OCI-LY1 (cell line): ENCODE measurements at regions not wholly inside any gene's neighbourhood (a gene's known extent, or its start where the extent isn't known, plus 50 kb on each side); places are given as distances from the start of the nearest gene placed in this dataset.

Experiments
- H2AFZ ChIP-seq: fragments of 200-600 bp; sonication (generic), shearing (Covaris generic); 2 replicates; pipeline ENCODE4 v1.6.0; 2014; ENCODE audit warnings: antibody characterized with exemption, mild to moderate bottlenecking, low read length
- H3F3A ChIP-seq: fragments of 200-600 bp; sonication (generic), shearing (Covaris generic); 2 replicates; pipeline ENCODE4 v1.6.0; 2014; ENCODE audit warnings: mild to moderate bottlenecking, antibody characterized with exemption, low read length, moderate library complexity; ENCODE audit not compliant: insufficient read depth
- H3K27ac ChIP-seq: fragments of 200-600 bp; sonication (generic); 2 replicates; pipeline ENCODE4 v1.5.1; 2014; ENCODE audit warnings: low read length, mixed run types, mild to moderate bottlenecking, low read depth; ENCODE audit not compliant: poor library complexity, severe bottlenecking
- H3K27me3 ChIP-seq: fragments of 200-600 bp; sonication (generic); 2 replicates; pipeline ENCODE4 v1.6.0; 2014; ENCODE audit warnings: antibody characterized with exemption, mild to moderate bottlenecking, low read length, moderate library complexity; ENCODE audit not compliant: insufficient read depth
- H3K36me3 ChIP-seq: fragments of 200-600 bp; sonication (generic); 2 replicates; pipeline ENCODE4 v1.6.1; 2014; ENCODE audit warnings: mild to moderate bottlenecking, antibody characterized with exemption, low read length, moderate library complexity, mixed read lengths; ENCODE audit not compliant: insufficient read depth
- H3K4me1 ChIP-seq: fragments of 200-600 bp; sonication (generic); 2 replicates; pipeline ENCODE4 v1.5.1; 2014; ENCODE audit warnings: mild to moderate bottlenecking, low read length, moderate library complexity; ENCODE audit not compliant: insufficient read depth, severe bottlenecking
- H3K4me2 ChIP-seq: fragments of 200-600 bp; sonication (generic), shearing (Covaris generic); 2 replicates; pipeline ENCODE4 v1.6.1; 2014; ENCODE audit warnings: low read length
- H3K4me3 ChIP-seq: fragments of 200-600 bp; sonication (generic); 2 replicates; pipeline ENCODE4 v1.5.1; 2014; ENCODE audit warnings: low read length, low read depth, mild to moderate bottlenecking, mixed read lengths; ENCODE audit not compliant: poor library complexity, severe bottlenecking
- H3K79me2 ChIP-seq: fragments of 200-600 bp; shearing (Covaris generic); 2 replicates; pipeline ENCODE4 v1.6.1; 2016; ENCODE audit warnings: mixed run types, low read length, mixed read lengths; ENCODE audit not compliant: insufficient read depth
- H3K9ac ChIP-seq: fragments of 200-600 bp; sonication (generic), shearing (Covaris generic); 2 replicates; pipeline ENCODE4 v1.6.1; 2014; ENCODE audit warnings: mild to moderate bottlenecking, low read length, mixed read lengths
- H3K9me2 ChIP-seq: fragments of 200-600 bp; sonication (generic), shearing (Covaris generic); 2 replicates; pipeline ENCODE4 v1.6.1; 2014; ENCODE audit warnings: low read depth, mild to moderate bottlenecking, low read length, mixed read lengths
- H3K9me3 ChIP-seq: fragments of 200-600 bp; shearing (Covaris generic); 2 replicates; pipeline ENCODE4 v1.6.1; 2014; ENCODE audit warnings: low read length, mixed read lengths
- H4K20me1 ChIP-seq: fragments of 200-600 bp; sonication (generic), shearing (Covaris generic); 2 replicates; pipeline ENCODE4 v1.6.0; 2016; ENCODE audit warnings: mild to moderate bottlenecking, low read length; ENCODE audit not compliant: insufficient read depth
- CTCF ChIP-seq: fragments of 200-600 bp; sonication (generic), shearing (Covaris generic); IDR thresholded peaks from 2 replicates; pipeline ENCODE4 v1.5.1; 2017; ENCODE audit warnings: mild to moderate bottlenecking, antibody characterized with exemption, low read length, moderate library complexity, mixed read lengths
- EZH2 ChIP-seq: fragments of 200-600 bp; sonication (generic), shearing (Covaris generic); IDR thresholded peaks from 2 replicates; pipeline ENCODE4 v1.8.0; 2017; ENCODE audit warnings: borderline replicate concordance, mixed run types, mild to moderate bottlenecking, antibody characterized with exemption, low read length, moderate library complexity, mixed read lengths

- Histone ChIP-seq H3K79me2 (no peaks in the 10 kb centered on the region), H3K27me3 (peaks cover 9% of the 10 kb centered on the region), H3K4me3 (no peak overlapping the region), H3K9me2 (no peaks in the 10 kb centered on the region), H2AFZ (no peak overlapping the region), H3K36me3 (no peaks in the 10 kb centered on the region; the same call in 1 of the 2 replicates), H4K20me1 (no peaks in the 10 kb centered on the region), H3F3A (no peaks in the 10 kb centered on the region), H3K4me2 (no peak overlapping the region), H3K27ac (no peak overlapping the region), H3K9ac (no peak overlapping the region), H3K9me3 (no peaks in the 10 kb centered on the region), H3K4me1 (no peaks in the 10 kb centered on the region)
- TF ChIP-seq CTCF (no peak), EZH2 (no peak)
Measured at GRCh38 chr2:9705196-9705595, 74.4 kb upstream of the YWHAQ start.

- Histone ChIP-seq H3K27ac (no peak overlapping the region), H3K36me3 (no peaks in the 10 kb centered on the region; the same call in 1 of the 2 replicates), H4K20me1 (no peaks in the 10 kb centered on the region), H3K4me2 (no peak overlapping the region), H3F3A (no peaks in the 10 kb centered on the region), H2AFZ (no peak overlapping the region), H3K4me1 (no peaks in the 10 kb centered on the region), H3K9me2 (no peaks in the 10 kb centered on the region), H3K9ac (no peak overlapping the region), H3K27me3 (peaks cover 9% of the 10 kb centered on the region), H3K9me3 (no peaks in the 10 kb centered on the region), H3K4me3 (no peak overlapping the region), H3K79me2 (no peaks in the 10 kb centered on the region)
- TF ChIP-seq CTCF: no peak
Measured at GRCh38 chr2:9707008-9707407, 76.2 kb upstream of the YWHAQ start.

- H3K9me2 ChIP-seq: no peaks in the 10 kb centered on the region
- peaks cover 9% of the 10 kb centered on the region for H3K27me3 ChIP-seq
- H3K27ac ChIP-seq: no peak overlapping the region
- TF ChIP-seq CTCF: no peak
- no peak for TF ChIP-seq EZH2
- no peak overlapping the region for H2AFZ ChIP-seq
- H3K9ac ChIP-seq: no peak overlapping the region
- H3K4me2 ChIP-seq: no peak overlapping the region
- no peaks in the 10 kb centered on the region for H3K9me3 ChIP-seq
- no peaks in the 10 kb centered on the region; the same call in 1 of the 2 replicates for H3K36me3 ChIP-seq
- H3F3A ChIP-seq: no peaks in the 10 kb centered on the region
- no peaks in the 10 kb centered on the region for H4K20me1 ChIP-seq
- H3K4me1 ChIP-seq: no peaks in the 10 kb centered on the region
- no peaks in the 10 kb centered on the region for H3K79me2 ChIP-seq
- no peak overlapping the region for H3K4me3 ChIP-seq
Measured at GRCh38 chr2:9707611-9708160, 76.9 kb upstream of the YWHAQ start.
